ENCODE measurements at regions not wholly inside any gene's neighbourhood (a gene's known extent, or its start where the extent isn't known, plus 50 kb on each side); places are given as distances from the start of the nearest gene placed in this dataset.

- H2BK15ac ChIP-seq (ENCODE audit: low read depth, low read length), result no peak overlapping the region
- H3K4me1 ChIP-seq (ENCODE audit: insufficient read depth, low read length), result no peaks in the 10 kb centered on the region
- H3K23ac ChIP-seq (ENCODE audit: insufficient read length, low read depth, low read length), result no peak overlapping the region
- no peak for DNase-seq
- TF ChIP-seq, protein P1, sequence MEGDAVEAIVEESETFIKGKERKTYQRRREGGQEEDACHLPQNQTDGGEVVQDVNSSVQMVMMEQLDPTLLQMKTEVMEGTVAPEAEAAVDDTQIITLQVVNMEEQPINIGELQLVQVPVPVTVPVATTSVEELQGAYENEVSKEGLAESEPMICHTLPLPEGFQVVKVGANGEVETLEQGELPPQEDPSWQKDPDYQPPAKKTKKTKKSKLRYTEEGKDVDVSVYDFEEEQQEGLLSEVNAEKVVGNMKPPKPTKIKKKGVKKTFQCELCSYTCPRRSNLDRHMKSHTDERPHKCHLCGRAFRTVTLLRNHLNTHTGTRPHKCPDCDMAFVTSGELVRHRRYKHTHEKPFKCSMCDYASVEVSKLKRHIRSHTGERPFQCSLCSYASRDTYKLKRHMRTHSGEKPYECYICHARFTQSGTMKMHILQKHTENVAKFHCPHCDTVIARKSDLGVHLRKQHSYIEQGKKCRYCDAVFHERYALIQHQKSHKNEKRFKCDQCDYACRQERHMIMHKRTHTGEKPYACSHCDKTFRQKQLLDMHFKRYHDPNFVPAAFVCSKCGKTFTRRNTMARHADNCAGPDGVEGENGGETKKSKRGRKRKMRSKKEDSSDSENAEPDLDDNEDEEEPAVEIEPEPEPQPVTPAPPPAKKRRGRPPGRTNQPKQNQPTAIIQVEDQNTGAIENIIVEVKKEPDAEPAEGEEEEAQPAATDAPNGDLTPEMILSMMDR (conservative IDR thresholded peaks at IDR 0.05), result no peak
- no peaks in the 10 kb centered on the region for H4K20me1 ChIP-seq (ENCODE audit: control insufficient read depth, insufficient read depth, insufficient read length)
- no peaks in the 10 kb centered on the region for H3K23me2 ChIP-seq (ENCODE audit: insufficient read length, low read depth, low read length, poor library complexity, severe bottlenecking)
- H3K9me3 ChIP-seq (ENCODE audit: control insufficient read depth, low read depth, low read length), result no peaks in the 10 kb centered on the region
- no peaks in the 10 kb centered on the region for H3K27me3 ChIP-seq (ENCODE audit: insufficient read depth, low read length)
- H4K91ac ChIP-seq (ENCODE audit: insufficient read length, low read depth, low read length), result no peak overlapping the region
- WGBS (ENCODE audit: extremely low coverage, insufficient read length, low lambda C conversion rate), result no CpG with 5 or more reads among the region's 19 CpGs
- H3K79me1 ChIP-seq (ENCODE audit: insufficient read depth, low read depth, low read length, poor library complexity, severe bottlenecking), result no peaks in the 10 kb centered on the region
- H2AFZ ChIP-seq (ENCODE audit: low read length), result no peak overlapping the region
- no peak overlapping the region for H2BK5ac ChIP-seq (ENCODE audit: insufficient read length, low read length)
- H3T11ph ChIP-seq (ENCODE audit: low read length), result no peak overlapping the region
- no peak overlapping the region for H3K27ac Mint-ChIP-seq
- H3K4ac ChIP-seq (ENCODE audit: low read depth, low read length), result no peak overlapping the region
- no peak overlapping the region for H2AK5ac ChIP-seq (ENCODE audit: insufficient read length, low read length)
- no peak overlapping the region for H3K18ac ChIP-seq (ENCODE audit: insufficient read length, low read depth, low read length)
- H3K36me3 Mint-ChIP-seq (ENCODE audit: insufficient read depth in 1 of 3, low read depth in 3 of 3), result peaks cover 0 to 8% (median 0%) of the 10 kb centered on the region in 3 experiments; a peak in 2 of 7 replicates
- H3K4me2 ChIP-seq (ENCODE audit: insufficient read depth, insufficient read length, low read length), result no peak overlapping the region
- no peak overlapping the region for H4K5ac ChIP-seq (ENCODE audit: insufficient read length, low read depth, low read length)
- H3K4me3 Mint-ChIP-seq, result no peak overlapping the region
- H2BK20ac ChIP-seq (ENCODE audit: low read depth, low read length, poor library complexity, severe bottlenecking), result no peak overlapping the region
- H3K56ac ChIP-seq (ENCODE audit: insufficient read length, low read depth, low read length), result no peak overlapping the region
- H3K9ac ChIP-seq (ENCODE audit: extremely low read depth, insufficient read length, low read length), result no peak overlapping the region
- no peaks in the 10 kb centered on the region for H3K79me2 ChIP-seq (ENCODE audit: insufficient read depth, low read length)
- no peaks in the 10 kb centered on the region for H3K4me1 Mint-ChIP-seq
- peaks cover 9% of the 10 kb centered on the region for H3K27me3 Mint-ChIP-seq (ENCODE audit: low read depth)
- H2BK12ac ChIP-seq (ENCODE audit: insufficient read length, low read depth, low read length), result no peak overlapping the region
- H4K8ac ChIP-seq (replicated peaks; ENCODE audit: insufficient read length, low read depth, low read length), result no peak overlapping the region
- H3K9me3 Mint-ChIP-seq, result peaks cover 34 to 45% of the 10 kb centered on the region in 2 experiments
- no peak overlapping the region for H3K14ac ChIP-seq (ENCODE audit: insufficient read depth, low read length)
- no peak overlapping the region for H3K27ac ChIP-seq (ENCODE audit: insufficient read length, low read depth, low read length)
- H2BK120ac ChIP-seq (ENCODE audit: low read depth, low read length, poor library complexity, severe bottlenecking), result no peak overlapping the region
These were observed 136.0 kb upstream of the CHST15 start for GRCh38 chr10:124229201-124229988.
